ENCODE measurements at regions not wholly inside any gene's neighbourhood (a gene's known extent, or its start where the extent isn't known, plus 50 kb on each side); places are given as distances from the start of the nearest gene placed in this dataset.

- TF ChIP-seq POLR2A (IDR thresholded peaks at IDR 0.05) (no peak), CTCF (IDR thresholded peaks at IDR 0.05) (no peak)
- H3K9me3 ChIP-seq (replicated peaks in 1 of 3), result no peaks in the 10 kb centered on the region
- no peak for DNase-seq
- no peaks in the 10 kb centered on the region for H3K4me1 ChIP-seq (replicated peaks in 1 of 2)
- H3K36me3 ChIP-seq (replicated peaks in 1 of 2), result no peaks in the 10 kb centered on the region
- intact Hi-C loops (cut with DNase I), result no loop called here
- no peaks in the 10 kb centered on the region for H3K27me3 ChIP-seq
- no peak overlapping the region for H3K27ac ChIP-seq
- no peak overlapping the region for H3K4me3 ChIP-seq
- WGBS, 4 donors, result 35 to 43% (median 38%) methylated on average over 8 of the region's 8 CpGs
Observed at GRCh38 chr7:32357535-32358277, 132.5 kb downstream of the LSM5 start.

GRCh38 chr7:32347244-32347828, 142.8 kb downstream of the LSM5 start:
- 66 to 82% (median 79%) methylated on average over 2 of the region's 2 CpGs for WGBS, 4 donors
- peak in 3 of 7 donors; percentile 25 to 62 (median 35) for DNase-seq
- Histone ChIP-seq H3K36me3 (replicated peaks in 1 of 2) (no peaks in the 10 kb centered on the region), H3K4me3 (no peak overlapping the region), H3K9me3 (replicated peaks in 1 of 3) (no peaks in the 10 kb centered on the region), H3K4me1 (replicated peaks in 1 of 2) (no peaks in the 10 kb centered on the region), H3K27ac (no peak overlapping the region), H3K27me3 (no peaks in the 10 kb centered on the region)
- intact Hi-C loops (cut with DNase I), result loop anchor here in 1 of 2 donors (10.0 kb wide), 2 partner anchors 133 to 603 kb away; no protein-coding TSS in a partner anchor
- TF ChIP-seq POLR2A (IDR thresholded peaks at IDR 0.05), result no peak
- peak in 5 of 6 experiments; percentile 38 to 60 (median 56) for TF ChIP-seq CTCF (IDR thresholded peaks at IDR 0.05)

GRCh38 chr7:32346253-32346652, 143.9 kb downstream of the LSM5 start:
- Histone ChIP-seq H3K27ac (no peak overlapping the region), H3K4me3 (no peak overlapping the region), H3K36me3 (replicated peaks in 1 of 2) (no peaks in the 10 kb centered on the region), H3K9me3 (replicated peaks in 1 of 3) (no peaks in the 10 kb centered on the region), H3K4me1 (replicated peaks in 1 of 2) (no peaks in the 10 kb centered on the region), H3K27me3 (no peaks in the 10 kb centered on the region)
- TF ChIP-seq CTCF (IDR thresholded peaks at IDR 0.05) (no peak), POLR2A (IDR thresholded peaks at IDR 0.05) (no peak)
- WGBS, 4 donors, result 26 to 43% (median 32%) methylated on average over 1 of the region's 1 CpG
- intact Hi-C loops (cut with DNase I), result loop anchor here in 1 of 2 donors (10.0 kb wide), 2 partner anchors 131 to 601 kb away; no protein-coding TSS in a partner anchor
- DNase-seq, result no peak

- intact Hi-C loops (cut with DNase I), result no loop called here
- Histone ChIP-seq H3K4me3 (no peak overlapping the region), H3K9me3 (replicated peaks in 1 of 3) (no peaks in the 10 kb centered on the region), H3K27me3 (no peaks in the 10 kb centered on the region), H3K36me3 (replicated peaks in 1 of 2) (no peaks in the 10 kb centered on the region), H3K4me1 (replicated peaks in 1 of 2) (no peaks in the 10 kb centered on the region), H3K27ac (no peak overlapping the region)
- WGBS, 4 donors, result 64 to 79% (median 76%) methylated on average over 2 of the region's 2 CpGs
- no peak for DNase-seq
- TF ChIP-seq POLR2A (IDR thresholded peaks at IDR 0.05) (no peak), CTCF (IDR thresholded peaks at IDR 0.05) (no peak)
Observed at GRCh38 chr7:32336726-32337125, 153.5 kb downstream of the LSM5 start.
